NCI-H2196 treated with DMSO at 0.1 percent for 48 hours (cell line): ENCODE measurements at regions not wholly inside any gene's neighbourhood (a gene's known extent, or its start where the extent isn't known, plus 50 kb on each side); places are given as distances from the start of the nearest gene placed in this dataset.

Source experiments
- DNase-seq: peaks from one replicate; lab custom pipeline; 2025; ENCODE audit not compliant: unreplicated experiment; lab: John Stamatoyannopoulos, UW

DNA sequence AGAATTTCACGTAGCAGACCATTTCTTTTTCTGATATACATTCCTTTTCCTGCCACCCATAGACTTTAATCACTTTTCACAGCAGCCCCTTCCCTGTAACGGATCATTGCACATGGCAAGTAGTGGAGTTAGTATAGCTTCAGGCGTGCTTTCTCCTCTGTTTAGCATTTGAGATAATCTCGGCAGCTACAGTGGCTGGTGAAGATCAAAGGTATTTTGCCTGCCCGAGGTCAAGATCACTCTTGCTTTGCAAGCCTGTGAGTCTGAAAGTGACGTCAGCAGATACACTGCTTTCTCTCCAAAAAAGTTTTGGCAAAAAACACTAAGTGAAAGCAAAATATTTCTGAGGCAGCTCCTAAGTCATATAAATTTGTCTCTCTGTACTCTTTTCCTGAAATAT is 260.0 kb downstream of the NDFIP2 start:
- DNase-seq, result no peak

DNA sequence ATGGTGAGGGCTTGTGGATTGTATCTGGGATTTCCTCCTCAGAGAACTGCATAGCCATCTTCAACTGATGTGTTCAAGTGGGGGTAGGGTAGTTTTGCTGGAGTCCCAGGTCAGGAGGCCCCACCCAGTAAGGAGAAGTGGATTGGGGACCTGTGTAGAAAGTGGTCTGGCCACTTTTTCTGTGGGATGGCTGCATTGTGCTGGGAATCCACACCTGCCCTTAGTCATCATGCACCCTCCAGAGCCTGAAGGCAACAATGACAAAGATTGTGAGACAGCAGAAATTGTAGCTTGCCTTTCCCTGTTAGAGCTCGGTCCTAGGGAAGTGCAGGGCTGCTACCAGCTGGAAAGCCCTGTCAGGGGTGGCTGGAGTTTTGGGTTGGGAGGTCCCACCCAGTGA is 255.4 kb downstream of the NDFIP2 start:
- DNase-seq, result no peak

DNA sequence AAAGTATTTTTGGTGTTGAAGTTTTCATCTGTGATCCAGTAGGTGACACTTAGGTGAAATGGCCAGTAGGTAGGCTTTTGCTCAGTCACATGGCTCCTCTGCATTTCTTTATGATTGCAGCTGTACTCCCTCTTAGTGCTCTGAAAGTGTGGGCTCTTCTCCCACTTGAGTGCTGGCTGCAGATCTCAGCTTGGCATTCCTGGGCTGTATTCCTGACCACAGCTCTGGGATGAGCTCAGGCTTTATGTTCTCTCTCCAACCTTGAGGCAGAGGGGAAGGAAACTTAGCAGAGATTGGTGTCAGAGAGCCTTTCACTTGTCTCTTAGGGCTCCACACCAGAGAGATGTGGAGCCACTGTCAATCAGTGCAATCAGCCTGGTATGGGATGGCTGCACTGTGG is 254.3 kb downstream of the NDFIP2 start:
- DNase-seq, result no peak

DNA sequence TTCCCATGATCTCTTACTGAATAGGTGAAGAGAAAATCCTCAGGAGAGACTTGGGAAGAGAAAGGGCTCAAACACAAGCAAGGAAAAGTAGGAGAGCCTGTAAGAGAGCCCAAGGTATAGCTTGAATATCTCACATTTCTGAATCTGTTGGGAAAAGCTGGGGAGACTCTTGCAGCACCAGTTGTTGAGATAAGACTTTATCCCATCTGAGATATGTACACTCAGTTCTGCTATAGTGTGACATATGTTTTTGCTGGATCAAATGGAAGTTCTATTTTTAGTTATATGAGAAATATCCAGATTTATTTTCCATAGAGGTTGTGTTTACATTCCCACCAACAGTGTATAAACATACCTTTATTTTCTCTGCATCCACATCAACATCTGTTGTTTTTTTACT is 246.1 kb downstream of the NDFIP2 start:
- DNase-seq, result no peak

DNA sequence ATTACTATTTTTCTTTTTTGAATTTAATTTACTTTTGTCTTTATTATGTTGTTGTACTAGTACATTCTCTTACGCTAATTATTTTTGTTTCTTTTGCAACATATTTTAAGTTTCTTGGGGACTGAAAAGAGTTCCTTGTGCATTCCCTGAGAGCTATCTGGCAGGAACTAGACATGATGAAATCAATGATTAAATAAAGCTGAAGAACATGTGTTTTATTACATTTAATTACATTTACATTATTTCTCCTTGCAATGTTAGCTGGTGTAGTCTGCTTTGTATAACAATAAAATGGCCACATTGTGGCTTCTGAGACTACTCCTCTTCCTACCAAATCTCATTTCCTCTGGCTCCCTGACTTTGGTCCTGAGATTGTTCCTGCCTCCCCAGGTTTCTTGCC is 244.9 kb downstream of the NDFIP2 start:
- DNase-seq, result no peak

DNA sequence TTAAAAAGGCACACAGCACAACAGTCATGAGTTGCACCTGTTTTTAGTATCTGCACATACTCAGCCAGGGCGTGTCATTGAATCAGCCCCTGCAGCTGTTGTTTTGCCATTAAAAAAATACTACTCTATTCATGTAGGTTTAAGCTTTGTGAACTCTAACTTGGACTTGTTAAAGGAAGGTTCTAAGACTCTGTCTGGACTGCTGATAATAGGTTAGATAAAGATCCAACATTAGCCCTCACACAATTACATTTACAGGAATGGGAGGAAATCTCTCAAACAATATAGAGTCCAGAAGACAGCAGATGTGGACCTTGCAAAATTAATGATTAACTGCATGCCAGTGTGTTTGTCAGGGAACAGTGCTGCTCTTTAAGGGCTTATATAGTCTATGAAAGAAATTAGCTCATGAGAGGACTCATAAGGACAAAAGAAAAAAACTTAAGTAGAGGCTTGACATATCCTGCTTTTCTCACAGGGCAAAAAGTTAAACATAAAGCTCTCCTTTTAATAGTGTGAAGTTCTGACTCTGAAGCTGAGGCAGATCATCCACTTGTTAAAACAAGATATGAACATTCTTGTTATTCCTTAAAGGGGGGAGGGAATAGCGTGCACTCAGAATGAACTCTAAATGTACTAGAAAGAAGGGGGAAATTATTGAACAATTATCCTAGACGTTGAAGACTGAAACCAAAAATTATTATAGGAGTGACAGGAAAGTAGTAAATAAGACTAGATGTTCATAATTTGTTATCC is 243.6 kb downstream of the NDFIP2 start:
- DNase-seq, result no peak

DNA sequence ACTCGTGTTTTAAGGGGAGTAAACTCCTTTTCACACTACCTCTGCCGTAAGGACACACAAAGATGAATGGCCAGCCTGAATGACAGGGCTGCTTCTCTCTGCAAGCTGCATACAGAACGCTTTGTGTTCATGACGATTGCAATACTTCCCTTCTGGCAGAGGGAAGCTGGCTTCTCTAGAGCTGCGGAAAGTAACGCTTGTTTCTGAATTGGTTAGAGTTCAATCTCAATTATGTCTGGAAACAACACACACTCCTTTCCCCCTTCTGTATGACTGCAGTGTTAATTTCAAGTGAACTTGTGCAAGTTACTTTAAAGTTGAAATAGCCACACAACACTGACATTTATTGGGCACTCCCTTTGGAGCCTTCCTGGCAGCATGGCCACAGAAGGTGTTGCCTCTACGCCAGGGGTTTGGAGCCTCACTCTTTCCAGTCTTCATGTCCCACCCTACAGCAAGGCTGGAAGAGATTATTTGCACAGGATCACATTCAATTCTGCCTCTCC is 242.6 kb downstream of the NDFIP2 start:
- no peak for DNase-seq

DNA sequence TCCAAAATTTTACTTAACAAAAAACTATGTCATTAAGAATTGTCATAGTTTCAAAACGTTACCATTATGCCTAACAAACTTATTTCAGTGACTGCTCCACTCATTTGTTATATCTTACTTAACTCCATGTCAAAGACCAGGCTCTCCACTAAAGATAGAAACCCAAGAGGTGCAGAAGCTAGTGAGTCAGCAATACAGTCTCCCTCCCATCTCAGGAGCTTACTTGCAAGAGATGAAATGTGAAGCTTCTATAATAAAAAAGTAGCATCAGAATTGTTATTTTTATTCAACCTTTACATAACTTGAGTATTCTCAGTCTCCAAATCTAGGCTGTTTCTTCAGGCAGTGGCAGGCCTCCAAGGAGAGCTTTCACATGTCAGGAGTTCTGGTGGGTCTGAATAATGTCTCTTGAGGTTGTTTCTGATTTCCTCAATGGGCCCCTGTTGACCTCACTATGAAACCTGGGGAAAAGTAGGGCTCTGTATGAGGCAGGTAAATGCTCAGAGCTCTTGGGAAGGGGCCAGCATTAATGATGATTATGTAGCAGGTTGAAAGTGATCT is 242.0 kb downstream of the NDFIP2 start:
- no peak for DNase-seq

DNA sequence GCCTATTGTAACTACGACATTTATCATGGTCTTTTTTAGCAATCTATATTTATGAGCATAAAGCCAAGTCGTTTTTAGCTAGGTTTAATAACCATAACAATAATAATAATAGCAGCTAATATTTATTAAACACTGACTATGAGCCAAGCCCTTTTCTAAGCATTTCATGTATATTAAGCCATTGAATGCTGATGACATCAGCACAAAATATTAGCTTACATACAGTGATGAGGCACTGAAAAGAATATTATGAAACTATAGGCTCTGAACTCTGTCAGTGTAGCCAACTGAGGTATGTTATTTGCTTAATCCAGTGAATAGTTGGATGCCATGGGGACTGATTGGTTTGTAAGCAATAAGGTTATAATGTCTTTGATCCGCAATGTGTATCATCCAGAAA is 235.2 kb downstream of the NDFIP2 start:
- no peak for DNase-seq

DNA sequence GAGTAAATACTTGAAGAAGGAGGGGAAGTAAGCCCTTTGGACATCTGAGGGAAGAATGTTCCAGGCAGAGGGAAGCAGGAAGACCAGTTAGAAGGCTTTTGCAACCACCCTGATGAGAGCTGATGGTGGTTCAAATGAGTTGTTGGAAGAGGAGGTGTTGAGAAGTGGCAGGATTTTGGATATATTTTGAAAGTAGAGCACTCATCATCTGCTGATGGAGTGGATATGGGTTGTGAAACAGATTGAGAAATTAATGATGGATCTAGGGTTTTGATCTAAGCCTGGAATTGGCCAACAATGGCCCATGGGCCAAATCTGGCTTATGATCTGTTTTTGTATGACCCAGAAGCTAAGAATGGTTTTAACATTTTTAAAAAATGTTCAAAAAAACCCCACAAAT is 230.7 kb downstream of the NDFIP2 start:
- DNase-seq, result no peak

DNA sequence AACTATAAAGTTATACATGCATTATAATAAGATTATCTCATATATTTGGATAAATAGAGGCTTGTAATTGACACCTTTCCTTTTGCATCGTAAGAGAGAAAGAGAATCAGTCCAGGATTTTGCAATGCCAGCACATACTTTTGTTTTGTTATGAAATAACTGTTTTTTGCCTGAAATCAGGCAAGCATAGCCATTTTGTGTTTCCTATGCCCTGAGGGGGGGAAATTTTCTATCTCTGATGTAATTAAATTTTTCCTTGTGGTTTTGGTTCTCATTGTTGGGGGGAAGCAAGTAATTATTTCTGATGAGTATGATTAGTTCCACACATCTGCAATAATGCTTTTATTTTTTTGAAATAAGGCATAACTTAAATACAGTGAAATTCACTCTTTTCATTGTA is 229.4 kb downstream of the NDFIP2 start:
- DNase-seq, result no peak

DNA sequence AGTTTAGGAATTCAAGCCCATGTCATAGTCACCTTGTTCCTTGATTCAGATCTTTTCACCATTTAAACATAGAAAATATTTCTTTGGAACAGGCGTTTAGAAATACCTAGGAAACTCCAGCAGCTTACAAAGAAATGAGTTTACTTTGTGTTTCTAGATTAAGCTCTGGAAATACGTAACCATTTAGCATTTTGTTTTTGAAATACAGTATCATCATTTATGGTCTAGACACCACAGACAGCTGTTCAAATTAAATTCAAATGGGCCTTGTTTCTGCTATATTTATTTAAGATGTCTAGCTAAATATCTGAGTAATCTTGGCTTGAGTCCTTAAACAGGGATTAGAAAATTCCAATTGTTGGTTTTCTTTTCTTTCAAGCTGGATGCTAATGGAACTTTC is 228.5 kb downstream of the NDFIP2 start:
- no peak for DNase-seq

DNA sequence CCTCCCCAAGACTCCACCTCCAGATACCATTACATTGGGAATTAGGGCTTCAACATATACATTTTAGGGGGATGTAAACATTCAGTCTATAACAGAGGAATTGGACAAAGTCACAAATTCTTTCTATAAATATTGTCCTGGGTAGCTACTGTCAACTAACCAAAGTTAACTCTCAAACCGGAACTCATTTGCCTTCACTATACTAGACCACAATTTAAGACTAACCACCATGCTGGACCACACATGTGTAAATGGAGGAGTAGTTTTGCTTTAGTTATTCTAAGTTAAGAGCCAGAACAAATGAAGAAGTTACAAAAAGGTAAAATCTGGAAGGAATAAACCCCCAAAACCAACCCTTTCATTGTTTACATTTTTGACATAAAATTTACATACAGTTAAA is 222.8 kb downstream of the NDFIP2 start:
- no peak for DNase-seq

DNA sequence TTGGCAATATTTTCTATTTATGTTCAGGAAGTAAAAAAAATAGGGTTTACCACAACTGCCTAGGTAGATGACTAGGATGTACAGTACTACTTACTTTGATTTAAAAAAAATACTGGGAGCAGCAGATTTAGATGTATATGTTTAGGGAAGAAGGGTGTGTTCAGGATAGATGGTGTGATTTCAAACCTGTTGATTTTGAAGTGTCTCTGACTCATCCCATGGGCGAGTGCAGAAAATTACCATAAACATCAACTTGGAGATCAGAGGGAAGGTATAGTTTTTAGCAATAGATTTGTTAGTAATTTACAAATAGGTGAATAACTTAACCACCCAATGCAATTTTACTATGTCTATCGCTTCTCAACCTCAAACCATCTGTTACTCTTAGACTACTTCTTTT is 214.8 kb downstream of the NDFIP2 start:
- DNase-seq, result no peak

DNA sequence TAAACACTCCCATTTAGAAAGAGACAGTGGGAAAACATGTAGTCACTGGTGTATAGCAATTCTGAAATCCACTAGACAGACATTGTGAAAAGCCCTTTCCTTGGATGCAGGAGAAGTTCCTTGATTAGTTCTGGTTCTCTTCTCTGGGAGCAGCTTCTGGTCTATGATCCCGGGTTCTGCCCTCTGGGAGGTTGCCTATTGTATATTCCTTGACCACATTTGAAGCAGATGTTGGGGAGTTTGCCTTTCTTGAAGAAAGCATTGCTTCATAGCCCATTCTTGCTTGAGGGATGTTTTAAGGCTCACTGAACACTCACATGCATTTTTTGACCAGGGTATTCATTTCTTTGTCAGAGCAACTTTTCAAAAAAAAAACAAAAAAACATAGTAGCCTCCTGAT is 211.9 kb downstream of the NDFIP2 start:
- no peak for DNase-seq

DNA sequence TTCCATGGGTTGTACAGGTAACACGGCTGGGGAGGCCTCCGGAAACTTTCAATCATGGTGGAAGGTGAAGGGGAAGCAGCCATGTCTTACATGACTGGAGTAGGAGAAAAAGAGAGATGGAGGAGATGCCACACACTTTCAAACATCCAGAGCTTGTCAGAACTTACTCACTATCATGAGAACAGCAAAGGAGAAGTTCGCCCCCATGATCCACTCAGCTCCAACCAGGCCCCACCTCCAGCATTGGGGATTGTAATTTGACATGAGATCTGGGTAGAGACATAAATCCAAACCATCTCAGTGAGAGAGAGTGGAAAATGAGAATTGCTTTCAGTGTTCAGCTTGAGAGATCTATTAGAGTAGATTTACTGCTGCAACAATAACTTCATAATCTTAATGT is 210.9 kb downstream of the NDFIP2 start:
- no peak for DNase-seq

DNA sequence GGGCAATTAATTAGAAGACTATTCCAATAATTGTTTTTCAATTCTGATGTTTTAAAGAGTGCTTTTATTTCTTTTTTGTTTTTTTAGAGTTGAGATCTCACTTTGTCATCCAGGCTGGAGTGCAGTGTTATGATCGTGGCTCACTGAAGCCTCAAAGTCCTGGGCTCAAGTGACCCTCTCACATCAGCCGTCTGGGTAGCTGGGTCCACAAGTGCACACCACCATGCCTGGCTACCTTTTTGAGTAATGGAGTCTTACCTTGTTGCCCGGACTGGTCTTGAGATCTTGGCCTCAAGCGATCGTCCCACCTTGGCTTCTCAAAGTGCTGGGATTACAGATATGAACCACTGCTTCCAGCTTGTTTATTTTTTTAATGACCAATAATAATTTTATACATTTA is 207.8 kb downstream of the NDFIP2 start:
- no peak for DNase-seq

DNA sequence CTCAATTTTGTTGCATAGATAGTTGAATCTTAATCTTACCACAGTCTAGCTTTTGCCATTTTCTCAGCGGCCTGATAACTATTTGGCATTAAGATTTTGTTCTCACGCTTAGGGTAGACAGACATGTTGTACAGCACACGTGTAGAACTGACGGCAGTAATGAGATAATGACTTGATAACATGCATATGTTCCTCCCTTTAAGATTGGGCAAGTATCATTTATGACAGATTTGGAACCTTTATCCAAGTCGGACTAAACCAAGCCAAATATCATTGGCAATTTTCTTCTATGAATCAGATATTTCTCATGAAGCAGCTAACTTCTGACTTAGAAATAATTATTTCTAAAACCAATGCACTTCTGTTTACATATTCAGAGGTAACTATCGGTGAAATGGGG is 205.5 kb downstream of the NDFIP2 start:
- no peak for DNase-seq

DNA sequence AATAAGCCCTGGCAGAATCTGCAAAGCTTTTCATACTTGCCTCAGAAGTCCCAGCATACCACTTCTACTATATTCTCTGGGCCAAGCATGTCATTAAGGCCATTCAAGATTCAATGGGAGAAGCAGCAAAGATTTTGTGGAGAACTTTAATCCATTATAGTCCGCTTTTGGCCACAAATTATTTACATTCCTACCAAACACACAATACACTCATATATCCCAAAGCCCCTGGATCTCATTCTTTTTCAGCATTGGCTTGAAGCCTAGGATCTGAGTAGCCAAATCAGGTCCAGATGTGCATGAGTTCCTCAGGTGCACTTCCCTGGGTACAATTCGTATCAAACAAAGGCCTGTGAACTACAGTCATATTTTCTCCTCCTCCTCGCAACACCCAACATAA is 203.4 kb downstream of the NDFIP2 start:
- no peak for DNase-seq

DNA sequence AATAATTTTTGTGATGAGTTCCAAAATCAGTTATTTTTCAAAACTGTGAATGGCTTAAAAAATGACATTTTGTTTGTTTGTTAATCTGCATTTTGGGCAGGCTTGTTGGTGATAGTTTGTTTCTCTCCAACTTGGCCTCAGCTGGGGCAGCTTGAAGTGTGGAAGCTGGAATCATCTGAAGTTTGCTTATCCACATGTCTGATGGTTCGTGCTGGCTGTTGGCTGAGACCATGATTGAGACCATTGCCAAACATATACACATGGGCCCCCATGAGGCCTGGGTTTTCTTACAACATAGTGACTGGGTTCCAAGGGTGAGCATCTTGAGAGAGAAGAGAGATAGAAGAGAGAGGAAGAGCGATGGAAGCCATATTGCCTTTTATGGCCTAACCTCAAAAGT is 201.2 kb downstream of the NDFIP2 start:
- no peak for DNase-seq

DNA sequence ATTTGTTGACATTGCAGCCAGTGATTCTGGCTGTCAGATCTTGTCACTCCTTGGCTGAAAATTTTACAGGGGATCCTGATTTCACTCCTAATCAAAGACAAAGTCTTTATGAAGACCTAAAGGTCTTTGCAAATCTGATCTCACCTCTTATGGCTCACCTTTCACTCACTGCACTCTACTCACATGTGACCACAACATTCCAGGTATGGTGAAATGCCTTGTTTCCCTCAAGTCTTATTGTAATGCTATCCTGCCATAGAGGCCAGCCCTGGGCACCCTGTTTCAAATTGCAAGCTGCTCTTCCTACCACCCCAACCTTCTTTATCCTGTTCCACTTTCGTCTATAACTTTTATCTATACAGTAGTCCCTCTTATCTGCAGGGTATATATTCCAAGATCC is 200.1 kb downstream of the NDFIP2 start:
- DNase-seq, result no peak

DNA sequence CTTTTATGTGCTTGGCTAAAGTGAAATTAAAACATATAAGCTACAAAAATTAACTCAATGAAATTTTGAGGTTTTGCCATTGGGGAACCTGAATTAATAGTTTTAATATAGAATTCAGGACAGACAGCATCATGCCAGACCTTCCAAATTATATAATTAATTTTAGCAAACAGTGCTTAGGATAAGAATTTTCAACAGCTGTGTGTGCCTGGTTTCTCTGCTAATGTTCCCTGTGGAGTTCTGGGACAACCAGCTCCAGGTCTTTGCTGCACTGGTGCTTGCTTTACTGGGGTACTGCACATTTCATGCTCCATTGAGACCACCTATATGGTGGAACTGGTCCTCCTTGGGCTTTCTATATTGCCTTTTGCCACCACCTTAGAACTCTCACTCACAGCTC is 199.5 kb downstream of the NDFIP2 start:
- DNase-seq, result no peak

DNA sequence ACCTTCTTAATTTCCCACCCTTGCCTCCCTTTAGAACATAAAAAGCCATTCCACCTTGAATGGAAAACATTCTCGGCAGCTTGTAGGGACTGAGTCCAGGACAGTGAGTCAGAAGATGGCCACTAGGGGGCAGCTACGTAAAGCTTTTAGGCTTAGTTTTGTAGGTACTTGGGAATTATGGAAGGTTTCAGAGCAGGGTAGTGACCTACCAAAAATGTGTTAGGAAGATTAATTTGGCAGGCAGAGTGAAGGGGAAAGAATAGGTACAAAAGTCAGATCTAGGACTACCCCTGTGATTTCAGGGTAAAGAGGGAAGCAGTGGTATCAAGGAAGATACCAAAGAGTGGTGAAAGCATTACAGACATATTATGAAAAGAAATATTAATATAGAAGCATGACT is 198.4 kb downstream of the NDFIP2 start:
- no peak for DNase-seq
